Transverse colon (tissue), 3 donors: ENCODE measurements at regions not wholly inside any gene's neighbourhood (a gene's known extent, or its start where the extent isn't known, plus 50 kb on each side); places are given as distances from the start of the nearest gene placed in this dataset.

ENCODE experiments used
- POLR2A ChIP-seq: fragments of 450-650 bp; IDR thresholded peaks from one replicate; pipeline ENCODE4 v1.6.1; 2016; ENCODE audit warnings: antibody characterized with exemption, mild to moderate bottlenecking, moderate library complexity
- POLR2AphosphoS5 ChIP-seq, 3 donors: sonication (generic); formaldehyde crosslinking; IDR thresholded peaks; one replicate each; pipeline ENCODE4 v1.6.1; 2016; ENCODE audit warnings: antibody characterized with exemption in 3 of 3

- no peak for TF ChIP-seq POLR2A
- TF ChIP-seq POLR2AphosphoS5 (IDR thresholded peaks at IDR 0.05) = no peak
Observed at GRCh38 chr5:1998716-1999317, 116.1 kb upstream of the IRX4 start.
